Activated B cell treated with CpG ODN at 0.5 μM for 24 hours (primary cell): ENCODE measurements at regions not wholly inside any gene's neighbourhood (a gene's known extent, or its start where the extent isn't known, plus 50 kb on each side); places are given as distances from the start of the nearest gene placed in this dataset.
"Not testable (repeated sequence)": the region's sequence is repeated elsewhere in the genome, so short reads cannot be mapped to it uniquely, and the experiment has no call there.

Experiments
- ATAC-seq: fragments of 200-7000 bp; cut with Tn5 transposase; one replicate; pipeline ENCODE4 v1.10.0; 2021; ENCODE audit warnings: low read depth, mild to moderate bottlenecking, moderate library complexity
- CTCF ChIA-PET: fragments of 350-600 bp; sonication (Branson Sonifier 250); formaldehyde crosslinking; loops from one replicate; lab custom pipeline; 2021; ENCODE audit warnings: antibody characterized with exemption; lab: Charles Lee
- POLR2A ChIA-PET: fragments of 350-600 bp; sonication (Branson Sonifier 250); formaldehyde crosslinking; loops from one replicate; lab custom pipeline; 2021; ENCODE audit warnings: antibody characterized with exemption; lab: Charles Lee
- DNase-seq: peaks from one replicate; pipeline ENCODE4 v3.0.0; 2022
- H3K27ac Mint-ChIP-seq: one replicate; pipeline ENCODE4 v1.8.0; 2020; ENCODE audit warnings: mixed read lengths
- H3K27me3 Mint-ChIP-seq: one replicate; pipeline ENCODE4 v1.8.0; 2021; ENCODE audit warnings: mixed read lengths
- H3K36me3 Mint-ChIP-seq: one replicate; pipeline ENCODE4 v1.8.0; 2021; ENCODE audit warnings: low read depth, mixed read lengths
- H3K4me1 Mint-ChIP-seq: one replicate; pipeline ENCODE4 v1.8.0; 2021; ENCODE audit warnings: mixed read lengths
- H3K4me3 Mint-ChIP-seq: one replicate; pipeline ENCODE4 v1.8.0; 2020; ENCODE audit warnings: mild to moderate bottlenecking, mixed read lengths
- H3K9me3 Mint-ChIP-seq: one replicate; pipeline ENCODE4 v1.8.0; 2020; ENCODE audit warnings: mixed read lengths
- intact Hi-C: fragments of 100-400 bp; cut with micrococcal nuclease; formaldehyde crosslinking; loops from one replicate; pipeline ENCODE4 v1.15.1; 2024
- TF ChIP-seq, protein P1 (sequence below): fragments of 200-600 bp; IDR thresholded peaks from one replicate; pipeline ENCODE4 v1.8.0; 2022; ENCODE audit warnings: antibody characterized with exemption, mild to moderate bottlenecking

DNA sequence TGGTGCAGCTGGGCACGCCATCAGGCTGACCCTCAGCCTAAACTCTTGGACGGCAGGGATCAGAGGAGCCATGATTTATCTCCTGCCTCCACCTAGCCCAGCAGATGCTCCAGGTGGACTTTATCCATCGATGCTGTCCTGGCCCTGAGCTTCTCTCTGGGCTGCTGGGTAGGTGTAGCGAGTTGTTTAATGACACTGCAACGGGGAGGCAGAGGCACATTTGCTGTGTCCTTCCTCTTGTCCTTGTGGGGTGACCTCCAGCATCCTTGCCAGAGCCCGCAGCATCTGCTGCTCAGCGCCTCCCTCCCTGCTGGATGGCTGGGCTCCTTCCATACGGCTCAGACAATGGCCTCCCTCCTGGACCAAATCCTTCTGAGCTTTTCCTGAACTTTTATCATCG lies 103.1 kb upstream of the IRX4 start:
- CTCF ChIA-PET = no interaction called here
- Mint-ChIP-seq H3K27me3 (peaks cover 3% of the 10 kb centered on the region), H3K4me1 (no peaks in the 10 kb centered on the region), H3K4me3 (no peak overlapping the region), H3K36me3 (no peaks in the 10 kb centered on the region), H3K27ac (no peak overlapping the region), H3K9me3 (peaks cover 11% of the 10 kb centered on the region)
- intact Hi-C loops = no loop called here
- TF ChIP-seq, protein P1, sequence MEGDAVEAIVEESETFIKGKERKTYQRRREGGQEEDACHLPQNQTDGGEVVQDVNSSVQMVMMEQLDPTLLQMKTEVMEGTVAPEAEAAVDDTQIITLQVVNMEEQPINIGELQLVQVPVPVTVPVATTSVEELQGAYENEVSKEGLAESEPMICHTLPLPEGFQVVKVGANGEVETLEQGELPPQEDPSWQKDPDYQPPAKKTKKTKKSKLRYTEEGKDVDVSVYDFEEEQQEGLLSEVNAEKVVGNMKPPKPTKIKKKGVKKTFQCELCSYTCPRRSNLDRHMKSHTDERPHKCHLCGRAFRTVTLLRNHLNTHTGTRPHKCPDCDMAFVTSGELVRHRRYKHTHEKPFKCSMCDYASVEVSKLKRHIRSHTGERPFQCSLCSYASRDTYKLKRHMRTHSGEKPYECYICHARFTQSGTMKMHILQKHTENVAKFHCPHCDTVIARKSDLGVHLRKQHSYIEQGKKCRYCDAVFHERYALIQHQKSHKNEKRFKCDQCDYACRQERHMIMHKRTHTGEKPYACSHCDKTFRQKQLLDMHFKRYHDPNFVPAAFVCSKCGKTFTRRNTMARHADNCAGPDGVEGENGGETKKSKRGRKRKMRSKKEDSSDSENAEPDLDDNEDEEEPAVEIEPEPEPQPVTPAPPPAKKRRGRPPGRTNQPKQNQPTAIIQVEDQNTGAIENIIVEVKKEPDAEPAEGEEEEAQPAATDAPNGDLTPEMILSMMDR = no peak
- POLR2A ChIA-PET = no interaction called here
- DNase-seq = no peak
- ATAC-seq = no peak

DNA sequence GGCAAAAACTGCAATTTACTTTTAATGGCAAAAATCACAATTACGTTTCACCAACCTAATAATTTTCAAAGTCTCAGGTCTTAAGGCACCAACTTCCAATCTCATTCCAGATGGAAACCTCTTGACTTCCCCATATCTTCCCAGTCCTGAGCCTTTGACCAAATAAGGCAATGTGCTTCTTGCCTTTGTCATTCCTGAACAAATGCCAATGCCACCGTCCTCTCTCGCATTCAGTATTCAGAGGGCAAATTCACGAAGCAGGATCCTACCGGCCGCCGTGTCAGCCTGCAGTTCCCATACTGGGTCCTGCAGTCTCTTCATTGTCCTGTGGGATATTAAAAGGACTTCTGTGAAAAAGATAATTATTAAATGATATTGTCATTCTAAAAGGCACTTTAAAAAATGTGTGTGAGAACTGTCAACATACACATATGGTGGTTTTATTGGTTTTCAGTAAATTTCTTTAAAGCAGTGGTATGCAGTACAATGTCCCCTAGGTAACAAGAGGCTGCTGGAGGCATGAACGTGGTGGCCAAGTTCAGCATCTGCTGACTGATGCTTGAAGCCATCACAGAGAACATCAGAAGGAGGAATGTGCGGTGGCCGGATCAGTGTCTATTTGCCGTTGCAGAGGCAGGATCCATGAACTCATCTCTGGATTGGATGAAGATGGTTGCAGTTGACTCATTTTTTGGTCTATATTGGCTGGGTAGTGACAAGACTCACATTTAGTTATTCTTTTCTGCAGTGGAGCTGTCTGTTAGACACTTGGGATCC lies 101.4 kb upstream of the IRX4 start:
- Mint-ChIP-seq H3K27me3 (peaks cover 3% of the 10 kb centered on the region), H3K27ac (no peak overlapping the region), H3K4me1 (no peaks in the 10 kb centered on the region), H3K4me3 (no peak overlapping the region), H3K9me3 (peaks cover 3% of the 10 kb centered on the region), H3K36me3 (no peaks in the 10 kb centered on the region)
- ChIA-PET POLR2A (no interaction called here), CTCF (no interaction called here)
- intact Hi-C loops = no loop called here
- TF ChIP-seq, protein P1 = no peak
- DNase-seq (no peak), ATAC-seq (no peak)

DNA sequence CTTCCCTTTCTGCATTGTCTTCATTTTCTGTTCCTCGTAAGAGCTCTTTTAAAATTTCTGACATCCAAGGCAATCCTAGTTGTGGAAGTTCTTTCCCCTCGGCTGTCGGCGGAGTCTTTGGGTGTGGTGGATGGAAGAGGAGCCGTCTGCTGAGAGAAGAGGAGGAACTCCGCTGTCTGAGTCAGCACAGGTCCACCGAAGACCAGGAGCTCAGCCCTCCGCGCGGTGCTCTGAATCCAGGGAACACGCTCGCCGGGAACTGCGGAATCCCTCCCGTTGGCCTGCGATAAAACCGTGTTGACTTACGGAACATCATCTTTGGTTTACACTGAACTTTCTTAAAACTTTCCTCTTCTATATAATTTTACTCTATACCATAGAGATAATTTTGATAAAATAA lies 100.7 kb upstream of the IRX4 start:
- POLR2A ChIA-PET = no interaction called here
- ATAC-seq (no peak), DNase-seq (no peak)
- Mint-ChIP-seq H3K4me1 (no peaks in the 10 kb centered on the region), H3K4me3 (no peak overlapping the region), H3K36me3 (no peaks in the 10 kb centered on the region), H3K27ac (no peak overlapping the region), H3K27me3 (peaks cover 3% of the 10 kb centered on the region), H3K9me3 (peaks cover 1% of the 10 kb centered on the region)
- CTCF ChIA-PET = no interaction called here
- intact Hi-C loops = no loop called here
- TF ChIP-seq, protein P1 = no peak

DNA sequence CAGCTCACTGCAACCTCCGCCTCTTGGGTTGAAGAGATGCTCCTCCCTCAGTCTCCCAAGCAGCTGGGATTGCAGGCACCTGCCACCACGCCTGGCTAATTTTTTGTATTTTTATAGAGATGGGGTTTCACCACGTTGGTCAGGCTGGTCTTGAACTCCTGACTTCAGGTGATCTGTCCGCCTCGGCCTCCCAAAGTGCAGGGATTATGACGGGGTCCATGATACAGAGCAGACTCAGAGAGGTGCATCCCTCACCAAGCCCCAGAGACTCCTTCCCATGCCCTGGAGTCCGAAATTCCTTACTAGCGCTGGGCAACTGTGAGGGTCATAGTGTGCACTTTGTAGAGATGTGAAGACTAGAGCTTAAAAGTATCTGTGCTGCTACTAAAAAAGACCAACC lies 99.8 kb upstream of the IRX4 start:
- H3K27me3 Mint-ChIP-seq, CTCF ChIA-PET, H3K9me3 Mint-ChIP-seq, ATAC-seq, H3K4me1 Mint-ChIP-seq, intact Hi-C loops, H3K27ac Mint-ChIP-seq, H3K4me3 Mint-ChIP-seq, POLR2A ChIA-PET, H3K36me3 Mint-ChIP-seq, DNase-seq: not testable (repeated sequence)

DNA sequence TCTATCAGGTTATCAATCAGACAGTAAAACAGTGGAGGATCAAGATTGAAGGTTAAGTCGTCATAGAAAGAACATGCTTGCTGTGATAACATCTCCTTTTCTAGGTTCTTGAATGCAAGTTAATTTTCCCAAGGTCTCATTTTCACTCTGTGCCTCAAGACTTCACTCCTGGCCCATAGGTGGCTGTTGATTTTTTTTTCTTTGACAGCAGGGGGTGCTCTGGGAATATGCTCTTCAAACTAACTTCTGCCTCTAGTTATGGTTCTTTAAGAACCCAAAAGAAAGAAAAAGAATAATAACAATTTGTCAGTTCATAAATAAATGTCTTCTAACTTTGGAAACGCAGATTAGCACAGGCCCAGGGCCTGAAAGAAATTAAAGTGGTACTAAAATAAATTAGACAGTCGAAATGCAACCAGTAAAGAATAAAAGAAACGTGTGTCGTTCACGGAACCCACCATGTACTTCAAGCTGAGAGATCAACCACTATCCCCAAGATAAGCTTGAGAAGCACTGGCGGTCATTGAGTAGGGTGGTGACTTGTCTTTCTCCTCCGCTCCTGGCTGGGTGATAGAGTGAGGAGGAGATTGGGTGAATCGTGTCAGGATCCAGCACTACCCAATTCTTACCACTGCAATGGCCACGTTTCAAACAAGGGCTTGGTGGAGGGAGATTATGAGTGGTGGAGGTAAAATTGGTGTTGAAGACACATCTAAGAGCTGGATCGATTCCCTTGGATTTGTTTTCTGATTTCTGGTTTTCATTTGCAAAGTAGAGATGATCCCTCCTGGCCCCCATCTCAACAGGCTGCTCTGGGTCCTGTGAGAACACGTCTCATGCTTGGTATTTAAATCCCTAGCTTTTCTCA lies 93.4 kb upstream of the IRX4 start:
- peaks cover 6% of the 10 kb centered on the region for H3K9me3 Mint-ChIP-seq

More for the DNA sequence above, 93.4 kb upstream of the IRX4 start:
- no peak for DNase-seq
- ATAC-seq = no peak
- Mint-ChIP-seq H3K27me3 (peaks cover 9% of the 10 kb centered on the region), H3K4me1 (no peaks in the 10 kb centered on the region), H3K27ac (no peak overlapping the region), H3K4me3 (no peak overlapping the region), H3K36me3 (no peaks in the 10 kb centered on the region)
- POLR2A ChIA-PET = no interaction called here
- CTCF ChIA-PET = no interaction called here
- TF ChIP-seq, protein P1 = no peak
- intact Hi-C loops = no loop called here
